Keratinocyte (primary cell): ENCODE measurements at regions not wholly inside any gene's neighbourhood (a gene's known extent, or its start where the extent isn't known, plus 50 kb on each side); places are given as distances from the start of the nearest gene placed in this dataset.

ENCODE experiments used
- DNase-seq: peaks from one replicate; pipeline ENCODE4 v3.0.0-alpha.2; 2011; ENCODE audit warnings: low read depth, missing footprints, low spot score
- FAIRE-seq: peaks from 2 replicates; lab custom pipeline; 2011; peaks lifted over from hg19 to GRCh38; lab: Jason Lieb, UNC
- H2AFZ ChIP-seq: 2 replicates; pipeline ENCODE4 v1.6.0; 2012; ENCODE audit warnings: low read length, control low read depth, inconsistent platforms; ENCODE audit not compliant: control insufficient read depth
- H3K27ac ChIP-seq: 2 replicates; pipeline ENCODE4 v1.5.1; 2011; ENCODE audit warnings: low read length; ENCODE audit not compliant: control insufficient read depth, insufficient read depth
- H3K27me3 ChIP-seq: 3 replicates; pipeline ENCODE4 v1.6.0; 2011; ENCODE audit warnings: low read length; ENCODE audit not compliant: control insufficient read depth, insufficient read depth; ENCODE audit errors: extremely low read depth
- H3K36me3 ChIP-seq, 2 experiments: 2 replicates in 1 of 2; 3 replicates in 1 of 2; pipeline ENCODE4 v1.5.1; 2011; ENCODE audit warnings: low read length in 2 of 2, mild to moderate bottlenecking in 1 of 2; ENCODE audit not compliant: control insufficient read depth in 2 of 2, insufficient read depth in 2 of 2; ENCODE audit errors: extremely low read depth in 1 of 2
- H3K4me1 ChIP-seq: 3 replicates; pipeline ENCODE4 v1.5.1; 2011; ENCODE audit warnings: low read length; ENCODE audit not compliant: control insufficient read depth, insufficient read depth; ENCODE audit errors: extremely low read depth
- H3K4me2 ChIP-seq: 3 replicates; pipeline ENCODE4 v1.6.0; 2011; ENCODE audit warnings: low read depth, low read length; ENCODE audit not compliant: control insufficient read depth, insufficient read depth; ENCODE audit errors: extremely low read depth
- H3K4me3 ChIP-seq, 3 experiments: fragments of 200-600 bp in 1 of 3; sonication (generic) in 1 of 3; 2 replicates in 2 of 3; 3 replicates in 1 of 3; pipeline ENCODE4 v1.5.1; 2011 to 2016; ENCODE audit warnings: low read length in 3 of 3, mild to moderate bottlenecking in 3 of 3, control low read depth in 2 of 3, inconsistent platforms in 1 of 3, low read depth in 1 of 3, mixed read lengths in 1 of 3, mixed run types in 1 of 3, moderate library complexity in 1 of 3; ENCODE audit not compliant: control insufficient read depth in 2 of 3, insufficient read depth in 2 of 3; ENCODE audit errors: extremely low read depth in 1 of 3
- H3K79me2 ChIP-seq: 2 replicates; pipeline ENCODE4 v1.6.0; 2012; ENCODE audit warnings: low read length; ENCODE audit not compliant: control insufficient read depth, insufficient read depth
- H3K9ac ChIP-seq: 3 replicates; pipeline ENCODE4 v1.6.0; 2011; ENCODE audit warnings: low read length; ENCODE audit not compliant: control insufficient read depth, insufficient read depth; ENCODE audit errors: extremely low read depth
- H3K9me1 ChIP-seq: 3 replicates; pipeline ENCODE4 v1.6.0; 2011; ENCODE audit warnings: low read length; ENCODE audit not compliant: control insufficient read depth, insufficient read depth; ENCODE audit errors: extremely low read depth
- H3K9me3 ChIP-seq: 2 replicates; pipeline ENCODE4 v1.5.1; 2012; ENCODE audit warnings: low read depth, low read length; ENCODE audit not compliant: control insufficient read depth
- H4K20me1 ChIP-seq: 3 replicates; pipeline ENCODE4 v1.6.0; 2011; ENCODE audit warnings: low read length; ENCODE audit not compliant: control insufficient read depth, insufficient read depth; ENCODE audit errors: extremely low read depth
- EZH2 ChIP-seq: IDR thresholded peaks from one replicate; pipeline ENCODE4 v1.6.1; 2012; ENCODE audit warnings: inconsistent platforms, mild to moderate bottlenecking, low read length, moderate library complexity
- dilution Hi-C: fragments of 300-500 bp; cut with MboI; formaldehyde crosslinking; loops from one replicate; pipeline ENCODE4 v1.7.0; 2020; ENCODE audit warnings: low sequenced_read_pairs; ENCODE audit not compliant: extremely low pct_ligation_motif_present
- TF ChIP-seq, protein P1 (sequence below), 3 experiments: IDR thresholded peaks in 1 of 3; conservative IDR thresholded peaks in 1 of 3; optimal IDR thresholded peaks in 1 of 3; 2 replicates in 2 of 3; 3 replicates in 1 of 3; pipeline versions ENCODE3 to v1.5.1; 2011; ENCODE audit warnings: low read length in 3 of 3, mild to moderate bottlenecking in 3 of 3, moderate library complexity in 2 of 3, control low read depth in 1 of 3, inconsistent platforms in 1 of 3; ENCODE audit not compliant: insufficient read depth in 2 of 3; ENCODE audit errors: extremely low read depth in 1 of 3

DNA sequence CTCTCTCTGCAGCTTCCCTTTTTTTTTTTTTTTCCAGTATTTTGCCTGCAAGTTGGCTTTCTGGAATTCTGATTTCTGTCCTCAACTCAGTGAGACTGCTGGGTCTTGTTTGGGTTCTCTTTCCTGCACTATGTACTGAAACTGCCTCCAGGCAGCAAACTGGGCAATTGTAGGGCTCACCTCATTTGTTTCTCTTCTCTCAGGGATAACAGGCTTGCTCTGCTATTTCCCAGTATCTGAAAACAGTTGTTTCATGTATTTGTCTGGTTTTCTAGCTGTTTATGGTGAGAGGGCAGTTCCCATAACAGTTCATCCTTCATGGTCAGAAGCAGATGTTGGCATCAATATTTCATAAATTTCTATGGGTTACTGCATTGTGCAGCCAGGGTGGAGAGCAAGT lies 206.0 kb downstream of the CYRIA start:
- FAIRE-seq (no peak), DNase-seq (no peak)
- H3K4me2 ChIP-seq = no peak overlapping the region
- dilution Hi-C loops = no loop called here
- H3K9ac ChIP-seq = no peak overlapping the region
- no peaks in the 10 kb centered on the region for H3K9me3 ChIP-seq
- TF ChIP-seq EZH2 = no peak
- TF ChIP-seq, protein P1, sequence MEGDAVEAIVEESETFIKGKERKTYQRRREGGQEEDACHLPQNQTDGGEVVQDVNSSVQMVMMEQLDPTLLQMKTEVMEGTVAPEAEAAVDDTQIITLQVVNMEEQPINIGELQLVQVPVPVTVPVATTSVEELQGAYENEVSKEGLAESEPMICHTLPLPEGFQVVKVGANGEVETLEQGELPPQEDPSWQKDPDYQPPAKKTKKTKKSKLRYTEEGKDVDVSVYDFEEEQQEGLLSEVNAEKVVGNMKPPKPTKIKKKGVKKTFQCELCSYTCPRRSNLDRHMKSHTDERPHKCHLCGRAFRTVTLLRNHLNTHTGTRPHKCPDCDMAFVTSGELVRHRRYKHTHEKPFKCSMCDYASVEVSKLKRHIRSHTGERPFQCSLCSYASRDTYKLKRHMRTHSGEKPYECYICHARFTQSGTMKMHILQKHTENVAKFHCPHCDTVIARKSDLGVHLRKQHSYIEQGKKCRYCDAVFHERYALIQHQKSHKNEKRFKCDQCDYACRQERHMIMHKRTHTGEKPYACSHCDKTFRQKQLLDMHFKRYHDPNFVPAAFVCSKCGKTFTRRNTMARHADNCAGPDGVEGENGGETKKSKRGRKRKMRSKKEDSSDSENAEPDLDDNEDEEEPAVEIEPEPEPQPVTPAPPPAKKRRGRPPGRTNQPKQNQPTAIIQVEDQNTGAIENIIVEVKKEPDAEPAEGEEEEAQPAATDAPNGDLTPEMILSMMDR (optimal IDR thresholded peaks at IDR 0.05 in 1 of 3, IDR thresholded peaks at IDR 0.05 in 1 of 3, conservative IDR thresholded peaks at IDR 0.05 in 1 of 3; ENCODE audit: extremely low read depth in 1 of 3, insufficient read depth in 2 of 3, low read length in 3 of 3) = no peak
- H4K20me1 ChIP-seq = no peaks in the 10 kb centered on the region
- H3K79me2 ChIP-seq = no peaks in the 10 kb centered on the region
- H3K27ac ChIP-seq = no peak overlapping the region
- no peaks in the 10 kb centered on the region for H3K4me1 ChIP-seq
- no peaks in the 10 kb centered on the region for H3K36me3 ChIP-seq
- no peaks in the 10 kb centered on the region for H3K9me1 ChIP-seq
- H2AFZ ChIP-seq = no peak overlapping the region
- no peaks in the 10 kb centered on the region for H3K27me3 ChIP-seq
- H3K4me3 ChIP-seq = no peak overlapping the region

DNA sequence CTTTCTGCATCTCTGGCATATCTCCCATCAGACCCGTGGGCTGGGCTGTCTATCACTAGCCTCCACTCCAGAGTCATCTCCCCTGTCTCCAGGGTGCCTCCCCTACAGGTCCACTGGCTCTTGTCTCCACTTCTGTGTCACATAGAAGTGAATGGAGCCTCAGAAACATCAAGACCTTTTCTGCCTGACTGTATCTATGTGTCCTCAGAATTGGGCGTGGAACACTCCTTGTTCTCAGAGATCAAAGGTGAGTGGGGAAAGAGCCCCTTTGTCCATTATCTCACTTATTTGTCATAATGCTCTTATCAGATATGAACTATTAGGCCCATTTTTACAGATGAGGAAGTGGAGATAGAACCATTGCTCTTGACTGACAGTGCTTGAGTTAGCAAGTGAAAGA lies 211.0 kb downstream of the CYRIA start:
- DNase-seq (no peak), FAIRE-seq (no peak)
- Histone ChIP-seq H4K20me1 (no peaks in the 10 kb centered on the region), H2AFZ (no peak overlapping the region), H3K9ac (no peak overlapping the region), H3K9me1 (no peaks in the 10 kb centered on the region), H3K79me2 (no peaks in the 10 kb centered on the region), H3K36me3 (no peaks in the 10 kb centered on the region), H3K4me2 (no peak overlapping the region), H3K4me3 (no peak overlapping the region), H3K4me1 (no peaks in the 10 kb centered on the region), H3K9me3 (no peaks in the 10 kb centered on the region), H3K27me3 (no peaks in the 10 kb centered on the region), H3K27ac (no peak overlapping the region)
- TF ChIP-seq, protein P1 (optimal IDR thresholded peaks at IDR 0.05 in 1 of 3, IDR thresholded peaks at IDR 0.05 in 1 of 3, conservative IDR thresholded peaks at IDR 0.05 in 1 of 3; ENCODE audit: extremely low read depth in 1 of 3, insufficient read depth in 2 of 3, low read length in 3 of 3) = no peak
- dilution Hi-C loops = no loop called here
